ENCODE measurements at regions not wholly inside any gene's neighbourhood (a gene's known extent, or its start where the extent isn't known, plus 50 kb on each side); places are given as distances from the start of the nearest gene placed in this dataset.
"Not testable (repeated sequence)": the region's sequence is repeated elsewhere in the genome, so short reads cannot be mapped to it uniquely, and the experiment has no call there.

DNA sequence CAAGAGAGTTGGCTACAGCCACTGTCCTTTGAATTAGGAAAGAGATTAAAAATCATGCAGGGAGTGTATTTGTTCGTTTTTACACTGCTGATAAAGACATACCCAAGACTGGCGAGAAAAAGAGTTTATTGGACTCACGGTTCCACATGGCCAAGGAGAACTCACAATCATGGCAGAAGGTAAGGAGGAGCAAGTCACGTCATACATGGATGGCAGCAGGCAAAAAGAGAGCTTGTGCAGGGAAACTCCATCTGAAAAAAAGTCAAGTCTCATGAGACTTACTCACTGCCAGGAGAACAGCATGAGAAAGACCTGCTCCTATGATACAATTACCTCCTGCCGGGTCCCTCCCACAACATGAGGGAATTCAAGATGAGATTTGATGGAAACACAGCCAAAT is 1595.2 kb downstream of the KCNT2 start:
- no peak for DNase-seq

- DNase-seq, result no peak
Measured at GRCh38 chr1:195005338-195005737, 1602.9 kb downstream of the KCNT2 start.

- DNase-seq, result no peak
Measured at GRCh38 chr1:194990483-194990882, 1617.8 kb downstream of the KCNT2 start.

DNA sequence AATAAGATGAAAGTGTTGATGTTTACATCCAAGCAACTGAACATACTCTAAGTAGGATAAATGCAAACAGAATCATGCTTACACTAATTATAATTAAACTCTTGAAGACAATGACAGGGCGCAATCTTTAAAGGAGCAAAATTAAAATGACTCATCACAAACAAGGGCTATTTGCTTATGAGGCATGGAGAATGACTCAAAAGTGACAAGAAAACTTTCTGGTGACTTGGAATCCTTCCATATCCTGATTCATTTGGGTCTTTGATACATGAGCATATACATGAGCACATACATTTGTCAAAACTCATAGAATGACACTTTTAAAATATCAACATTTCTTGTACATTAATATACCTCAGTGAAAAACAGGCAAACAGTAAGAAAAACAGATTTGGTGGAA is 1632.3 kb downstream of the KCNT2 start:
- no peak for DNase-seq

DNA sequence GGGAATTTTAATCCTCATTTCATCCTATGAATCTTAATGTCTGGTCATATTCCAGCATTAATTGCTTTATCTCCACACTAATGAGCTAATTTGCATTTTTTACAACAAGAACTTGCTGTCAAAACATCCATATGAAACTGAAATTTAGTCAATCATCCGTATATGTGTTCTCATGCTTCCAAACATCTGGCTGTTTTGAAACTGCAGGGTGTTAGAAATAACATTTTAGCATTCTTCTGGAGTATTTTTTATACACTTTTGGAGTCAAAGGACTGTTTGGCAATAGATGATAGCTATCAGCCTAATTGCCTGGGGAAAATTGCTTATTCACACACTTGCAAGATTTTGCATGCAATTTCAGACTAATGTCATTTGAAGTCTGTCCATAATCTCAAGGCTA is 1639.3 kb downstream of the KCNT2 start:
- no peak for DNase-seq

GRCh38 chr1:194959795-194960194 is 1648.4 kb downstream of the KCNT2 start:
- no peak for DNase-seq

GRCh38 chr1:194952171-194952570 is 1656.1 kb downstream of the KCNT2 start:
- DNase-seq, result no peak

DNA sequence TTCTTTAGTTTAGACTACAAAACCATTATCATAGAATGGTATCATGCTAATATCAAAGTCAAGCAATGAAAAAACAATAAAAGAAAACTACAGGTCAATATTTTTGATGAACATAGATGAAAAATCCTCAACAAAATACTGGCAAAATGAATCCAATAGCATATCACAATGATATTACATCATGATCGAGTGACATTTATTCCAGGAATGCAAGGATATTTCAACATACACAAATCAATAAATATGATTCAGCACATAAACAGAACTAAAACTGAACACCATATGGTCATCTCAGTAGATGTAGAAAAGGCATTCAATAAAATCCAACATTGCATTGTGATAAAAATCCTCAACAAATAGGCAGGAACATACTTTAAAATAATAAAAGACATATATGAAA is 1657.7 kb downstream of the KCNT2 start:
- no peak for DNase-seq

DNA sequence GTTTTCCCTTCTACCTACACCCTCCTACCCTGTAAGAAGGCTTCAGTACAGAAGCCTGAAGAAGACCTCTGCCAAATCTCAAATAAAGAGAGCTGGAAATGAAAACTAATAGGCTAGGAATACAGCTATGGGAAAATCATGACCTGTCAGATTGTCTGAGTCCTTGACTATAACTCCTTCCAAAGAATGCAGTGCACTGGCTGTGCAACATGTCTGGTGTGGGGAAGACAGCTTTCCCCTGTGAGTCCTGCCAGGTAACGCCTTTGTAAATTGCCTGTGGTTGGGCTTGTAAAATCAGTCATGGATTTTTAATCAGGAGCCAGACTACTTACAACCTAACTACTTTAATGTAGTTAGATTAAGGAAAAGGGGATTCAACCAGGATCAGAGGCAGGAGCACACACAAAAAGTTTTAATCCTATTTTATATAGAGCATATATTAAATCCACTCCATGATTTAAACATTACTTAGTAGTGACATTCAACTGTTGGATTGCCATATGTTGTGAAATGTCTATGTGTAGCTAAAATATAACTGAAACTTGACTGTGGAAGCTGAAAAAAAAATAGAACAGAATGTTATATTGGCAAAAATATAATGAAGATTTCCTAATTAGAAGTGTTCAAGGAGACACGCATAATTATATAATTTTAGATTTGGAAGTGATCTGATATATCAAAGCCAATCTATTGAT is 1667.8 kb downstream of the KCNT2 start:
- DNase-seq, result no peak

DNA sequence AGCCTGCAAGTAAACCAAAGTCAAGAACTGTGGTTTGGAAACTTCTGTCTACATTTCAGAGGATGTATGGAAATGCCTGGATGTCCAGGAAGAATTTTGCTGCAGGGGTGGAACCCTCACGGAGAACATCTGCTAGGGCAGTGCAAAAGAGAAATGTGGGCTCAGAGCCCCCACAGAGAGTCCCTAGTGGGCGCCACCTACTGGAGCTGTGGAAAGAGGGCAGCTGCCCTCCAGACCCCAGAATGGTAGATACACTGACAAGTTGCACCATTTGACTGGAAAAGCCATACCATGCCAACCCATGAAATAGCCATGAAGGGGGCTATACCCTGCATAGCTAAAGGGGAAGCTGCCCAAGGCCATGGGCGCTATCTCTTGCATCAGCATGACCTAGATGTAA is 1672.4 kb downstream of the KCNT2 start:
- no peak for DNase-seq

DNA sequence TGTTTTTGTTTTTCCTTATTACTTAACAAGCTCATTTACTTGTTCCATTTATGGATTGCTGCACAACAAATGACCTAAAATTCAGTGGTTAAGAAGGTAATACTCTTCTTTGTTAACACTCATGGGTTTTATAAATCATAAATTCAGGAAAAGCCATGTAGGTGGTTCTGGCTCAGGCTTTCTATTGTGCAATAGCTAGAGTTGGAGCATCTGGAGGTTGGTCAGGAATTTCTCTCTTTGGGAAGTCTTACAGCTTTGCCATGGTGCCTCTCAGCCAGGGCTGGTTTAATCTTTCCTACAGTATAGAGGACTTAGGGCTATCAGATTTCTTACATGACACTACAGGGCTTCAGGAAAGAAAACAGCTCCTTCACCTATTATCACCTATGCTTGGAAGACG is 1677.1 kb downstream of the KCNT2 start:
- no peak for DNase-seq

DNA sequence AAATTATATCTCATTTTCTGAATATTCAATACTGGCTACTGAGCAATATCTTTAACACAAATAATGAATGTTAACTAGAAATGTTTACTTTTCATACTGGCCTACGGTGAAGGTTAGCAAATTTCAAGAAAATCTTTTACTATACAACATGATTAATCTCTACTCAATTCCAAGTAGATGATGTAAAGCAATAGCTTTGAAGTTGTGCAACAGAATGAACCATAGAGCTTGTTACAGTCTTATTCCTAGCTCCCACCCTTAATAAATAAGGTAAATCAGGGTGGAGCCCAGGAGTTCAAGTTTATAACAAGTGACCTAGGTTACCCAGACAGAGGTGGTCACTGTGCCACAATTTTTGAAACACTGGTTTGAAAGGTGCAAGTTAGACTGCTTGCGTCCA is 1678.1 kb downstream of the KCNT2 start:
- DNase-seq, result no peak

DNA sequence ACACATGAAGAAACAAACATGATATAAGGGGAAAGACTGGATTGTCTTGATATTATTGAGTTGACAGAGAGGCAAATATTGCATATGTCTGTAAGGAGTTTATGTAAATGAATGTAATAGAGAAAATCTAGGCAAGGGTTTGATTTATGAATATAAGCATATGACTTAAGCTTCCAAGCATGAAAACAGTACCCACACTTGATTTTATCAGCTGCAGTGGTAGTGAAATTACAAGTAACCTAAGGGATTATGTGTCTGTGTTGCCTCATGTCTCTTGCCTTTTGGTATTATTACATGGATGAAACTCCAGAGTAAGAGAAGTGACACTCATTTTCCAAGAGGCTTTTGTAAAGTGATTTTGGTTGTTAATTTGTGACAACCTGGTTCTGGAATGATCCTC is 1678.9 kb downstream of the KCNT2 start:
- DNase-seq, result no peak

DNA sequence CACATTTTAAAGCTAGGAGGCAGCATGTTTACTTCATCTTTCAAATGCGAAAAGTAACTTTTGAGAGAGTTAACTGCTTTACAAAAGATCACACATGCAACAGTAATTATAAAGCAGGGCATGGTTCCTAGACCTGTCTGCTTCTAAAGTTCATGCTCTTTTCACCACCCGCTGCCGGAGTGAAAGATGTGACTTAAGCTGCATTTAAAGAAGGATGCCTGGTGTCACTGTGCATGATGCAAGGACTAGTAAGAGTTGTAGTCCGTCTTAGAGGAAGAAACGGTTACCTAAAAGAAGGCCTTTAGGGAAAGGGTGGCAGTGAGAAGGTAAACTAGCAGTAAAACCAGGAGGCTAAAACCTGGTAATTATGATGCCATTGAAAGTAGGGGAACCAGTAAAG is 1689.1 kb downstream of the KCNT2 start:
- no peak for DNase-seq

DNA sequence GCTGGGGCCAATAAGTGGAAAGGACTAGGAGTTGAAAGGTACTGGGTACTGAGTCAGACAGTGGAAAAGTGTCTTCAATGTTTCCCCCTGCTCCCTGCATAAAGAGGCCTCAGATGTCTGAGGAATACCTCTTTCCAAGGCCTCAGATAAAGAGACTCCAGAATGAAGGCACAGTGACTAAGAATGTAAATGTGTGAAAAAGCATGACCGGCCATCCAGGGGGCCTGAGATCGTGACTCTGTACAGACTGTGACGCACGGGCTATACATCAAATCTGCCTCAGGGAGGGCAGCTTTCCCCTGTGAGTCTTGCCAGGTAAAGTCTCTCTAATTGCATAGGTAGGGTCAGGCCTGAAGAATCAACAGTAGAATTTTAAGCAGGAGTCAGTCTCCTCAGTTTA is 1690.5 kb downstream of the KCNT2 start:
- DNase-seq, result no peak

DNA sequence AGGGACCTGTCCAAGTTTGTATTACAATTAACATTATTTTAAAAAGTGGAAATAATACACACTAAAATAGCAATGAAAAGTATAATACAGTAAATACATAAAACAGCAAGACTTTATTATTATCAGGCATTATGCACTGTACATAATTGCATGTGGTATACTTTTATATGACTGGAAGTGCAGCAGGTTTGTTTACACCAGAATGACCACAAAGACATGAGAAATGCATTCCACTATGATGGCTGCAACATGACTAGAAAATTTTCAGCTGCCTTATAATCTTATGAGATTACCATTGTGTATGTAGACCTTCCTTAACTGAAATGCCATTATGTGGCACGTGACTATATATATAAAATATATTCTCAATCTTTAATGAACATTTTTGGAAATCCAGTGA is 1699.6 kb downstream of the KCNT2 start:
- no peak for DNase-seq

DNA sequence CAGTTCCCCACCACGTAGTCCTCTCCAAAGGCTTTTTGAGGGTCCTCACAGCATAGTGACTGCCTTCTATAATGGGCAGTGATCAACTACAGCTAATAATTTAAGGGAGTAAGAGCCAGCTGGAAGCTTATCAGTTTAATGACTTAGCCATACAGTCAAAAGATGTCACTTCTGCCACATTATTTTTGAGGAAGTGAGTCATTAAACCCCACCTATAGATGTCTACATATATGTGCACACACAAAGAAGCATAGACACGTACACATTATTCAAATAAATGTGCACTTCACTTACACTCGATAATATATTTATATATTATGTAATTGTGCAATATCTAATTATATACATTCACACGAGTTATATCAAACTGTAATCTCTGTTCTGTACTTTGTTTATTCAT is 1704.7 kb downstream of the KCNT2 start:
- no peak for DNase-seq

GRCh38 chr1:194889310-194889709 is 1702.9 kb upstream of the B3GALT2 start:
- DNase-seq, result no peak

GRCh38 chr1:194870860-194871259 is 1684.4 kb upstream of the B3GALT2 start:
- no peak for DNase-seq

DNA sequence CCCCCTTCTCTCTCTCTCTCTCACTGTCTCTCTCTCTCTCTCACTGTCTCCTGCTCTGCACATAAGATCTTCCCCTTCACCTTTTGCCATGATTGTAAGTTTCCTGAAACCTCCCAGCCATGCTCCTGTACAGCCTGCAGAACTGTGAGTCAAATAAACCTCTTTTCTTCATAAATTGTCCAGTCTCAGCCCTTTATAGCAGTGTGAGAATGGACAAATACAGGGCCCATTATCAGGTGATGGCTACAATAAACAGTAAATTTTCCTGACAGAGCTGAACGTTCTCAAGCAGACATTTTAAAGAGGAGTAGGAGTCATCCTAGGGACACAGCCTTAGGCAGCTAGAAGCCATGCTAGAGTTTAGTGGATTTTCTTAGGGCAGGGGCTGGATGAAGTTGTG is 1679.7 kb upstream of the B3GALT2 start:
- DNase-seq, result no peak

DNA sequence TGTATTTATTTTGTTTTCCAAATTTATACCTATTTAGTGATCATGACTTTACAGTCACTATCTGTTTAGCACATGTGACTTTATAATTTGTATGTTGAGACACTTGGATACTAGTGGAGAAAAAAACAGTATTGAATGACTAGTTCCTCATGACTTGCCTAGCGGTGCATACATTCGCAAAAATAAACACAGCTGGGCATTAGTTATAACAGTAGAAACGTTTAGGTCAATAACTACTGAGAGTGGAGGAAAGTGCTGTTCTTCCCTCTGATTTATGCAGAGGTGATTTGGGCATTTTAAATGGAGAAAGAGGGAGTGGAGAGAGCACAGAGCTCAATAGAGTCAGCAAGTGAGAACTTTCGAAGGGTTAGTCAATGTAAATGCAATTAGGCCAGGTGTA is 1679.0 kb upstream of the B3GALT2 start:
- no peak for DNase-seq

DNA sequence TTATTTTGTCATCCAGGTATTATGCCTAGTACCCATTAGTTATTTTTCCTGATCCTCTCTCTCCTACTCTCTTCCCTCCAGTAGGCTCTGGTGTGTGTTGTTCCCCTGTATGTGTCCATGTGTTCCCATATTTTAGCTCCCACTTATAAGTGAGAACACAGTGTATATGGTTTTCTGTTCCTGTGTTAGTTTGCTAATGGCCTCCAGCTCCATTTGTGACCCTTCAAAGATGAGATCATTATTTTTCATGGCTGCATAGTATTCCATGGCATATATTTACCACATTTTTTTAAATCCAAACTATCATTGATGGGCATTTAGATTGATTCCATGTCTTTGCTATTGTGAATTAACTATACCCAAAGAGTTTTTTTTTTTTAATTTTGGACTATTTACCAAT is 1675.7 kb upstream of the B3GALT2 start:
- no peak for DNase-seq

DNA sequence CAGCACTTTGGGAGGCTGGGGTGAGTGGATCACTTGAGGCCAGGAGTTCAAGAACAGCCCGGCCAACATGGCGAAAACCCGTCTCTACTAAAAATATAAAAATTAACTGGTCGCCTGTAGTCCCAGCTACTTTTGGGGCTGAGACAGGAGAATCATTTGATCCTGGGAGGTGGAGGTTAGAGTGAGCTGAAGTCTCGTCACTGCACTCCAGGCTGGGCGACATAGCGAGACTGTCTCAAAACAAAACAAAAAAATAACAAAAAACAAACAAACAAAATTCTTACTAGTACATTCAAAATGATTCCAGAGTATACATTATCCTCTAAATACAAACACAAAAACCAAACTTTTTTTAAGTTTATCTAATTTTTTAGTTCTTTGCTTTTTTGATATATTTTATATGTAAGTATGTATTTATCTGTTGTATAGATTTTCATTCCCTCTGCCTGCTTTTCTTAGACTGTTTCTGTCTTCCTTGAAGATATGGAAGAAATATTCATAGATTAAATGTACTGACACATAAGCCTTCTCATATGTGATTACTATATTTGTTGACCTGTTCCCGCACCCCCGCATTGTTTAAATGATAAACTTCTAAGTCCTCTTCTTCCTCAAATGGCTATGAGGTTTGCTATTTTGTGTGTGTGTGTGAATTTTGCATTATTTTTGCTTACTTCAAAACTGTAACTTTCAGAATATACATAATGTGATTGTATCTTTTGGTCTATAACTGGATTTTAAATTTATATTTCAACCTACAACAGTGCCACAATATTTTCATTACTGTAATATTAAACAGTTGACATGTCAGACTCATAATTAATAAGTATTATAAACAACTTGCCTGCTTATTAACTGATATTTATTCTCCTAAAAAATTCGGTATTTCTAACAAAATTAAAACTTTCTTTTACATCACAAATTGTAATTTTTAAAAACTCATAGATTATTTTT is 1674.1 kb upstream of the B3GALT2 start:
- DNase-seq, result no peak

GRCh38 chr1:194859481-194860154 is 1673.2 kb upstream of the B3GALT2 start:
- not testable (repeated sequence) for DNase-seq
